ENCODE measurements at regions not wholly inside any gene's neighbourhood (a gene's known extent, or its start where the extent isn't known, plus 50 kb on each side); places are given as distances from the start of the nearest gene placed in this dataset.

GRCh38 chr4:151537687-151538086 is 128.7 kb downstream of the FHIP1A start:
- H4K91ac ChIP-seq (ENCODE audit: insufficient read depth, low read depth, low read length): no peak overlapping the region
- no peaks in the 10 kb centered on the region for H4K20me1 ChIP-seq (ENCODE audit: insufficient read depth, low read length)
- H2BK20ac ChIP-seq (ENCODE audit: low read depth, low read length): no peak overlapping the region
- H3K9me3 ChIP-seq (ENCODE audit: control insufficient read depth, insufficient read depth, low read length): no peaks in the 10 kb centered on the region
- H3K79me1 ChIP-seq (ENCODE audit: low read depth in 1 of 2, low read length in 2 of 2): no peaks in the 10 kb centered on the region
- H3K56ac ChIP-seq (ENCODE audit: extremely low read depth, insufficient read depth, low read length): no peak overlapping the region
- intact Hi-C loops (cut with micrococcal nuclease): no loop called here
- H4K5ac ChIP-seq (ENCODE audit: low read depth, low read length): no peak overlapping the region
- H3K27me3 ChIP-seq (ENCODE audit: control insufficient read depth, insufficient read depth, low read length): no peaks in the 10 kb centered on the region
- H3K4ac ChIP-seq (ENCODE audit: low read depth, low read length): no peak overlapping the region
- DNase-seq: no peak
- no peak overlapping the region for H3K18ac ChIP-seq (ENCODE audit: low read depth, low read length)
- no peak overlapping the region for H3K4me3 ChIP-seq (ENCODE audit: insufficient read depth, low read depth, low read length)
- TF ChIP-seq MXI1 (IDR thresholded peaks at IDR 0.05; ENCODE audit: borderline replicate concordance, low read depth, low read length): no peak
- TF ChIP-seq CEBPB (IDR thresholded peaks at IDR 0.05; ENCODE audit: low read depth, low read length): 0 out of 2 replicates have a peak, but pooled peaks have one; percentile 19
- TF ChIP-seq BHLHE40 (IDR thresholded peaks at IDR 0.05; ENCODE audit: low read depth, low read length): no peak
- H3K27ac ChIP-seq (ENCODE audit: insufficient read depth, low read length): no peak overlapping the region
- no peaks in the 10 kb centered on the region; the same call in 1 of the 2 replicates for H3K4me1 ChIP-seq (ENCODE audit: control insufficient read depth, insufficient read depth, low read length)
- dilution Hi-C loops (cut with HindIII; ENCODE audit: low sequenced_read_pairs, unreplicated experiment): no loop called here
- no peak overlapping the region for H2AFZ ChIP-seq (replicated peaks; ENCODE audit: low read length, poor library complexity)
- ChIA-PET CTCF (no interaction called here), POLR2A (ENCODE audit: unreplicated experiment) (interaction anchor here (0.6 kb wide), 1 partner anchor 218 kb away, joined by 3 read pairs; no protein-coding TSS in a partner anchor)
- no peak overlapping the region for H3K4me2 ChIP-seq (ENCODE audit: low read depth, low read length)
- H2AK9ac ChIP-seq (replicated peaks; ENCODE audit: low read depth, low read length, poor library complexity): no peak overlapping the region
- no peak overlapping the region for H2BK15ac ChIP-seq (ENCODE audit: low read depth, low read length)
- H2BK5ac ChIP-seq (ENCODE audit: low read depth, low read length, poor library complexity, severe bottlenecking): no peak overlapping the region
- H3K9me1 ChIP-seq (ENCODE audit: insufficient read depth, low read length): no peaks in the 10 kb centered on the region
- H4K8ac ChIP-seq (ENCODE audit: low read depth in 2 of 2, low read length in 2 of 2): no peak overlapping the region
- H3K9ac ChIP-seq (ENCODE audit: low read depth, low read length): no peak overlapping the region
- no peak overlapping the region for H3K14ac ChIP-seq (replicated peaks; ENCODE audit: low read depth, low read length)
- in situ Hi-C loops (cut with MboI; ENCODE audit: low sequenced_read_pairs): no loop called here
- no TSS peak for BruUV-seq (replicated peaks)
- no peak overlapping the region for H2AK5ac ChIP-seq (ENCODE audit: low read depth, low read length)
- no peak overlapping the region for H2BK120ac ChIP-seq (ENCODE audit: low read depth, low read length)
- H3K23ac ChIP-seq (ENCODE audit: low read depth, low read length): no peak overlapping the region
- no peak for ATAC-seq (ENCODE audit: low read depth)
- H3K36me3 ChIP-seq (ENCODE audit: control insufficient read depth, insufficient read depth, low read length): no peaks in the 10 kb centered on the region

Data from IMR-90 (cell line).